Kidney (tissue), 13 donors: ENCODE measurements at regions not wholly inside any gene's neighbourhood (a gene's known extent, or its start where the extent isn't known, plus 50 kb on each side); places are given as distances from the start of the nearest gene placed in this dataset.

Experiments
- DNase-seq, 5 donors: peaks; one replicate each; pipeline ENCODE4 v3.0.0-alpha.2; 2013 to 2020
- FAIRE-seq: peaks from 2 replicates; lab custom pipeline; 2012; peaks lifted over from hg19 to GRCh38; lab: Jason Lieb, UNC
- H3K27ac ChIP-seq, 2 donors: one replicate each; pipeline ENCODE4 v1.7.0; 2013; ENCODE audit warnings: low read depth in 2 of 2, low read length in 2 of 2, inconsistent platforms in 1 of 2
- H3K27me3 ChIP-seq: one replicate; pipeline ENCODE4 v1.7.1; 2013; ENCODE audit warnings: low read length, inconsistent platforms; ENCODE audit not compliant: control insufficient read depth, insufficient read depth
- H3K36me3 ChIP-seq, 3 donors: one replicate each; pipeline versions ENCODE4 v1.7.0 to v1.7.1; 2013; ENCODE audit warnings: low read length in 3 of 3, control low read depth in 1 of 3, inconsistent platforms in 1 of 3; ENCODE audit not compliant: insufficient read depth in 3 of 3, control insufficient read depth in 2 of 3
- H3K4me1 ChIP-seq, 3 donors: one replicate each; pipeline versions ENCODE4 v1.7.0 to v1.7.1; 2013; ENCODE audit warnings: low read length in 3 of 3, inconsistent platforms in 1 of 3, low read depth in 1 of 3; ENCODE audit not compliant: control insufficient read depth in 2 of 3, insufficient read depth in 2 of 3
- H3K4me3 ChIP-seq, 3 donors: one replicate each; pipeline versions ENCODE4 v1.7.0 to v1.8.1; 2013; ENCODE audit warnings: low read length in 3 of 3, control low read depth in 1 of 3, inconsistent platforms in 1 of 3
- H3K9ac ChIP-seq, 3 donors: one replicate each; pipeline versions ENCODE4 v1.7.0 to v1.7.1; 2013; ENCODE audit warnings: low read length in 3 of 3, control low read depth in 1 of 3, inconsistent platforms in 1 of 3
- H3K9me3 ChIP-seq, 3 donors: one replicate each; pipeline versions ENCODE4 v1.7.0 to v1.7.1; 2013; ENCODE audit warnings: low read length in 3 of 3, control low read depth in 1 of 3, inconsistent platforms in 1 of 3; ENCODE audit not compliant: control insufficient read depth in 2 of 3, insufficient read depth in 1 of 3
- CTCF ChIP-seq: IDR thresholded peaks from 3 replicates; pipeline ENCODE4 v1.5.1; 2012; ENCODE audit warnings: mild to moderate bottlenecking, moderate library complexity, borderline replicate concordance; ENCODE audit not compliant: insufficient read depth; ENCODE audit errors: extremely low read depth
- intact Hi-C: fragments of 100-400 bp; cut with DNase I; formaldehyde crosslinking; loops from one replicate; pipeline ENCODE4 v1.11.1; 2022
- donor health status: control.
- donor health status: control.
- donor health status: control.
- donor health status: control.
- donor health status: control.
- donor health status: DM: yes; HTN: yes; CAD: no.
- donor health status: Normal renal cell carcinoma (clear cell type).

- no peak for DNase-seq
- intact Hi-C loops = no loop called here
- no peak overlapping the region for H3K9ac ChIP-seq
- H3K27me3 ChIP-seq = no peaks in the 10 kb centered on the region
- TF ChIP-seq CTCF = no peak
- H3K4me3 ChIP-seq = no peak overlapping the region
- H3K9me3 ChIP-seq = no peaks in the 10 kb centered on the region
- no peak for FAIRE-seq
- no peaks in the 10 kb centered on the region for H3K36me3 ChIP-seq
- H3K4me1 ChIP-seq = no peaks in the 10 kb centered on the region
- no peak overlapping the region for H3K27ac ChIP-seq
These were observed 132.4 kb upstream of the PALS2 start for GRCh38 chr7:24440892-24441291.

- DNase-seq = no peak
- no peak for TF ChIP-seq CTCF
- Histone ChIP-seq H3K4me1 (no peaks in the 10 kb centered on the region), H3K36me3 (no peaks in the 10 kb centered on the region), H3K27ac (no peak overlapping the region), H3K4me3 (peak overlapping the region in 2 of 3 donors; percentile 19 to 51), H3K27me3 (no peaks in the 10 kb centered on the region), H3K9ac (no peak overlapping the region), H3K9me3 (no peaks in the 10 kb centered on the region)
- intact Hi-C loops = no loop called here
- FAIRE-seq = no peak
These were observed 131.8 kb upstream of the PALS2 start for GRCh38 chr7:24441314-24442027.

- intact Hi-C loops = no loop called here
- Histone ChIP-seq H3K9ac (no peak overlapping the region), H3K4me1 (no peaks in the 10 kb centered on the region), H3K27me3 (no peaks in the 10 kb centered on the region), H3K9me3 (no peaks in the 10 kb centered on the region), H3K36me3 (no peaks in the 10 kb centered on the region), H3K4me3 (peak overlapping the region in 2 of 3 donors; percentile 19 to 51), H3K27ac (no peak overlapping the region)
- FAIRE-seq (no peak), DNase-seq (no peak)
- TF ChIP-seq CTCF = no peak
These were observed 131.0 kb upstream of the PALS2 start for GRCh38 chr7:24442170-24442777.
